ENCODE measurements at regions not wholly inside any gene's neighbourhood (a gene's known extent, or its start where the extent isn't known, plus 50 kb on each side); places are given as distances from the start of the nearest gene placed in this dataset.

DNA sequence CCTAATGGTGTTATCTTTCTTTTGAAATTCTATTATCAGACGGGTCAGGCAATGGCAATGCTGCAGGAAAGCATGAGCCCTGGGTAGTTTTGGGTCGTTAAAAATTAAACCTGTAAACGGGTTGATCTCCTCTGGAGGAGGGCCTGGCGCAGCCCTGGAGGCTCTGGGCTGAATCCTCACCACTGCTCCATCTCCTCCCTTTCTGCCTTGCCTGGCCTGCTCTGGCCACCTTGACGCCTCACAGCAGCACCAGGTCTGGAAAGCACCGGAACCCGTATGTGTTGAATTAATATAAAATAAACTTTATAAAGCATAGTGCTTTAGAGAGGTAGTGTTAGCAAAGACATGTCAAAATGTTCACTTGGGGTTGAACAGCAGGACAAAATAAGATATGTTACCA, 316.1 kb downstream of the LNPK start:
- TF ChIP-seq, protein P1, sequence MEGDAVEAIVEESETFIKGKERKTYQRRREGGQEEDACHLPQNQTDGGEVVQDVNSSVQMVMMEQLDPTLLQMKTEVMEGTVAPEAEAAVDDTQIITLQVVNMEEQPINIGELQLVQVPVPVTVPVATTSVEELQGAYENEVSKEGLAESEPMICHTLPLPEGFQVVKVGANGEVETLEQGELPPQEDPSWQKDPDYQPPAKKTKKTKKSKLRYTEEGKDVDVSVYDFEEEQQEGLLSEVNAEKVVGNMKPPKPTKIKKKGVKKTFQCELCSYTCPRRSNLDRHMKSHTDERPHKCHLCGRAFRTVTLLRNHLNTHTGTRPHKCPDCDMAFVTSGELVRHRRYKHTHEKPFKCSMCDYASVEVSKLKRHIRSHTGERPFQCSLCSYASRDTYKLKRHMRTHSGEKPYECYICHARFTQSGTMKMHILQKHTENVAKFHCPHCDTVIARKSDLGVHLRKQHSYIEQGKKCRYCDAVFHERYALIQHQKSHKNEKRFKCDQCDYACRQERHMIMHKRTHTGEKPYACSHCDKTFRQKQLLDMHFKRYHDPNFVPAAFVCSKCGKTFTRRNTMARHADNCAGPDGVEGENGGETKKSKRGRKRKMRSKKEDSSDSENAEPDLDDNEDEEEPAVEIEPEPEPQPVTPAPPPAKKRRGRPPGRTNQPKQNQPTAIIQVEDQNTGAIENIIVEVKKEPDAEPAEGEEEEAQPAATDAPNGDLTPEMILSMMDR (IDR thresholded peaks at IDR 0.05): no peak
- no peak for TF ChIP-seq POLR2A (IDR thresholded peaks at IDR 0.05)
- TF ChIP-seq POLR2AphosphoS5 (IDR thresholded peaks at IDR 0.05): no peak
